ENCODE measurements at regions not wholly inside any gene's neighbourhood (a gene's known extent, or its start where the extent isn't known, plus 50 kb on each side); places are given as distances from the start of the nearest gene placed in this dataset.
A peak's percentile ranks its signal among the peaks of the same experiment; 100 is the strongest.

GRCh38 chr4:60020389-60020788, 1179.7 kb upstream of the ADGRL3 start:
- DNase-seq (ENCODE audit: low read depth): no peak

DNA sequence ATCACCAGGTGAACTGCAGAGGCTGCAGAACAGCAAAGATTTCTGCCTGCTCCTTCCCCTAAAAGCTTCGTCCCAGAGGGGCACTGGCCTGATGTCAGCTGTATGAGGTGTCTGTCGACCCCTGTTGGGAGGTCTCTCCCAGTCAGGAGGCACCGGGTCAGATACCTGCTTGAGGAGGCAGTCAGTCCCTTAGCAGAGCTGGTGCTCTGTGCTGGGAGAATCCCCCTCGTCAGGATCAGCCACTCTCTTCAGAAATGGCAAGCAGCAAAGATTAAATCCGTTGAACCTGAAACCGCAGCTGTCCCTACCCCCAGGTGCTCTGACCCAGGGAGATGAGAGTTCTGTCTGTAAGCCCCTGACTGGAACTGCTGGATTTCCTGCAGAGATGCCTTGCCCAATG, 1166.3 kb upstream of the ADGRL3 start:
- no peak for DNase-seq (ENCODE audit: low read depth)

- DNase-seq (ENCODE audit: low read depth): no peak
These were observed 1165.8 kb upstream of the ADGRL3 start for GRCh38 chr4:60034361-60034760.

GRCh38 chr4:60039908-60040307, 1160.2 kb upstream of the ADGRL3 start:
- DNase-seq (ENCODE audit: low read depth): no peak

DNA sequence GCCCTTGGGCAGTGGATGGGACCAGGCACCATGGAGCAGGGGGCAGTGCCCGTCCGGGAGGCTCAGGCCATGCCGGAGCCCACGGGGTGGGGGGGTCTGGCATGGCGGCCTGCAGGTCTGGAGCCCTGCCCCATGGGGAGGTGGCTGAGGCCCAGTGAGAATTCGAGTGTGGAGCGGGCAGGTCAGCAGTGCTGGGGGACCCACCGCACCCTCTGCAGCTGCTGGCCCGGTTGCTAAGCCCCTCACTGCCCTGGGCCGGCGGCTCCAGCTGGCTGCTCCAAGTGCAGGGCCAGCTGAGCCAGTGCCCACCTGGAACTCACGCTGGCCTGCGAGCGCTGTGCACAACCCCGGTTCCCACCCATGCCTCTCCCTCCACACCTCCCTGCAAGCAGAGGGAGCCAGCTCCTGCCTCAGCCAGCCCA, 1157.9 kb upstream of the ADGRL3 start:
- no peak for DNase-seq (ENCODE audit: low read depth)

DNA sequence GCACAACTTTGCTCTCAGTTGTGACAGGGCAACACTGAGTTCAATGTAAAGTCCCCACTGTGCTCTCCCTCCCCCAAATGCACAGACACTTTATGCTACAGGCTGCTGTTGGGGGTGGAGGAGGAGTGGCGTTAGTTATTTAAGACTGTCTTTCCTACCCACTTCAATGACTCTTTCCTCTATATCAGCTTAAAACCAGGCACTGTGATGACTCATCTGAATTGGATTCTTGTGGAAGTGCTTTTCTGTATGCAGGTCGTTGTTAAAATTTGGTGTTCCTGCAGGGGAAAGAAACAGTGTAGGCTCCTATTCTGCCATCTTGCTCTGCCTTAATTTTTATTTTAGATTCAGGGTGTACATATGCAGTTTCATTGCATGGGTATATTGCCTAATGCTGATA, 1157.2 kb upstream of the ADGRL3 start:
- no peak for DNase-seq (ENCODE audit: low read depth)

GRCh38 chr4:60078984-60079383, 1121.1 kb upstream of the ADGRL3 start:
- DNase-seq (ENCODE audit: low read depth): no peak

DNA sequence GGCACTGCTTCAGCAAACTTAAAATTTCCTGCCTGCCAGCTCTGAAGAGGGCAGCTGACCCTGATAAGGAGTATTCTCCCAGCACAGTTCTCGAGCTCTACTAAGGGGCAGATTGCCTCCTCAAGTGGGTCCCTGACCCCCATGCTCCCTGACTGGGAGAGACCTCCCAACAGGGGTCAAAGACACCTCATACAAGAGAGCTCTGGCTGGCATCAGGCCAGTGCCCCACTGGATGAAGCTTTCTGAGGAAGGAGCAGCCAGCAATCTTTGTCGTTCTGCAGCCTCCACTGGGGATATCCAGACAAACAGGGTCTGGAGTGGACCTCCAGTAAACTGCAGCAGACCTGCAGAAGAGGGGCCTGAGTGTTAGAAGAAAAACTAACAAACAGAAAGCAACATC, 1118.3 kb upstream of the ADGRL3 start:
- DNase-seq (ENCODE audit: low read depth): no peak

DNA sequence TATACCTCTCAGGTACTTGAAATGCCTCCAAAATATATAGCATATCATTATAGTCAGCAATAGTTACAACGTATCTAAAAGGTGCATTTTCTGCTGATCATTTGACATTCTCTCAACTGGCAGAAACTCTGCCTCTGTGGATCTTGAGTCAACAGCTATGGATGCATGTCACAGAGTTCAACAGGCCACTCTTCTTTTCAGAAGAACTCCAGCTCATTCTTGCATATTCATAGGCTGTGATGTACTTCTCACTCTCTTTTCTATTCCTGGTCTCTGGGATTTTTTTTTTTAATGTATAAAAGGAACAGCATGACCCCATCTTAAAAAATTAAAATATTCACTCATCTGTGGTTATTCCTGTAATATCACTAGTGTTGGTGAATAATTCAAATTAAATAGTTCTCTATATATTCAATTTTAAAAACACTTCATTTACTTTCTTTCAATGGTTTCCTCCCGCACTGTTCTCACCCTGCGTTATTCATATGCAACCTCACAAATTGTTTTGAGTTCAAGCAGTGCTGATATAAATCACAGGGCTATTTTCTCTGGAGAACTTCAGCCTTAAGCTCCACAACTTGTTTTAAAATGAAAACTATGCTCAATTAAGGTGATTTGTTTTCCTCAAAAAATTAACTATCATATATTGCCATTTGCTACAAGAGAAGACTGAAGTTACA, 1111.2 kb upstream of the ADGRL3 start:
- DNase-seq (ENCODE audit: low read depth): no peak

DNA sequence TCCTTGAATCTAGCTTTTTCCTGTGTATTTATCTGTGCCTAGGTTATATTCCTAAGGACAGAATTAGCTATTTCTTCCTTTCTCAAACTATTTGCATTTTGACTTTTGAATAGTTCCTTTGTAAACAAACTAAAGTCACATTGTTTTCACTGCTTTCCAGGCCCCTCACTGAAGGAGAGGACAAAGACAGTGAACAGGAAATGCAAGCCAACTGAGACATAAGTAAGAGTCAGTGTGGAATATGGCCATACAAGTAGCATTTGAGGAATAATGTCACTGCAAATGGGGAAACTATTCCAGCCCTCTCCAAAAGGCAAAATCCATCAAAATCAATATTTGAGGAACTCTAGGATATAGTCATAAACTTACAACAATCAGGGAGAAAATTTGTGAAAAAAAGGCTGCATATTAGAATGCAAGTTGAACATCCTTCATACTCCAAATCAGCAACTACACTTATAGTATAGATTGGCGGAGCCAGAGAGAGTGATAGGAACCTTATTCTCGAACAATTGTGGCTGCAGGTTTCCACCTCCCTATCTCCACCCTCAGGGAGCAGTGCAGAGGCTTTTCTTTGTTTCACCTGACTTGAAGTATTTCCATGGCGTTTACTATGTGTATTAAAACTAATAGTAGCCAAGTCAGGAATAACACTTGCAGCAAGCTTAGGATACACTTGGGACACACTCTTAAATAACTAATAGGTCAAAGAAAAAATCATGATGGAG, 1110.4 kb upstream of the ADGRL3 start:
- DNase-seq (ENCODE audit: low read depth): no peak

- DNase-seq (ENCODE audit: low read depth): no peak
These were observed 1103.5 kb upstream of the ADGRL3 start for GRCh38 chr4:60096676-60097075.

DNA sequence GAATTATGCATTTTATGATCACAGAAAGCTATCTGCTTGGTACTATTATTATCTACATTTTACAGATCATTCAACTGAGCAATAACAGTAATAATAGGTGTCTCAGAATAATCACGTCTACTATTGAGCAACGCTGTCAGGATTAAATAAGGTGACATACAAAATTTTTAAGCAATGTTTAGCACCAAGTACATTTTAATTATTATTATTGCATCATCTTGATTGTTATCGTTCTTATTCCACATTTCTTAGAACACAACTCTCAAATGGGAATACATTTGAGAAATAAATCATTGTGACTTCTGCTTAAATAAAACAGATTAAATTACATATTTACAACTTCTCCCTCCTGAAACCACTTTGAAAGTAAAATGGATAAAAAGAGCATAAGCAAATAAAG, 1083.5 kb upstream of the ADGRL3 start:
- DNase-seq (ENCODE audit: low read depth): no peak

GRCh38 chr4:60117726-60118323, 1082.3 kb upstream of the ADGRL3 start:
- DNase-seq (ENCODE audit: low read depth): no peak

- no peak for DNase-seq (ENCODE audit: low read depth)
These were observed 1077.3 kb upstream of the ADGRL3 start for GRCh38 chr4:60122820-60123219.

- no peak for DNase-seq (ENCODE audit: low read depth)
These were observed 1071.2 kb upstream of the ADGRL3 start for GRCh38 chr4:60128888-60129287.

- DNase-seq (ENCODE audit: low read depth): no peak
These were observed 1070.4 kb upstream of the ADGRL3 start for GRCh38 chr4:60129740-60130139.

GRCh38 chr4:60133375-60133774, 1066.8 kb upstream of the ADGRL3 start:
- peak; percentile 16 for DNase-seq (ENCODE audit: low read depth)

DNA sequence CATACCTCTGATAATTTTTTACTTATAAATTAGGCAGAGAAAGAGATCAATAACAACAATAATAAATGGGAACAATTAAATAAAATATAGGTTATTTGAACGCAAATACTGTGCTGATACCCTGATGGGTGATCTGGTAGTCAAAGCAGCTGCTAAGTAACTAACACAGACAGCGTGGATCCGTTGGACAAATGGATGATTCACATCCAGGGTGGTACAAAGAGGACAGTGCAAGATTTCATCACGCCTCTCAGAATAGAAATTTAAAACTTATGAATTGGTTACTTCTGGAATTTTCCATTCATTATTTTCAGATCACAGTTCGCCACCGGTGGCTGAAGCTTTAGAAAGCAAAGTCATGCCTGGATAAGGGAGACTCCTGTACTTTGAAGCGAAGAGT, 1066.0 kb upstream of the ADGRL3 start:
- peak; percentile 20 for DNase-seq (ENCODE audit: low read depth)

DNA sequence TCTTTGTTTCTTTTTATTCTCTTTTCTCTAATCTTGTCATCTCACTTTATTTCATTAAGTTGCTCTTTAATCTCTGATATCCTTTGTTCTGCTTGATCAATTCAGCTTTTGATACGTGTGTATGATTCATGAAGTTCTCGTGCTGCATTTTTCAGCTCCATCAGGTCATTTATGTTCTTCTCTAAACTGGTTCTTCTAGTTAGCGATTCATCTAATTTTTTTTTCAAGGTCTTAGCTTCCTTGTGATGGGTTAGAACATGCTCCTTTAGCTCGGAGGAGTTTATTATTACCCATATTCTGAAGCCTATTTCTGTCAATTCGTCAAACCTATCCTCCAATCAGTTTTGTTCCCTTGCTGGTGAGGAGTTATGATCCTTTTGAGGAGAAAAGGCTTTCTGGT, 1045.0 kb upstream of the ADGRL3 start:
- DNase-seq (ENCODE audit: low read depth): no peak

- no peak for DNase-seq (ENCODE audit: low read depth)
These were observed 1027.0 kb upstream of the ADGRL3 start for GRCh38 chr4:60173103-60173502.

GRCh38 chr4:60173718-60174117, 1026.4 kb upstream of the ADGRL3 start:
- no peak for DNase-seq (ENCODE audit: low read depth)

DNA sequence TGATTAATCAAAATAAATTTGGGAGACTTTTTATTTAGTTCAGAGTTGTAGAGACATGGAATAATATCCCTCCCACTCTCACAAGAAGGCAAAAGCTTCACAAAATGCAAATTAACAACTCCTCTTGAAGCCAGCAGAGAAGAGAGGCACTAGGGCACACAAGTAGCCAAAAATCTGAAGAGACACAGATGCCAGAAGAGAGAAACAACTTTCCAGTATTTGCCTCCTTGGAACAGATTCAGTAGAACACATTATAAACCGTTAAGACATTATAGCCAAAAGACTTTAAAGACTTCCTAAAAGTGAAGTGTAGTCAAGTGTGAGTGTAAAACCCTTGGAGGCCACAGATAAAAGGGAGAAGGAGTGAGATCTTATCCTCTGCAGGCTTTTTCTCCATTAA, 1024.9 kb upstream of the ADGRL3 start:
- no peak for DNase-seq (ENCODE audit: low read depth)

DNA sequence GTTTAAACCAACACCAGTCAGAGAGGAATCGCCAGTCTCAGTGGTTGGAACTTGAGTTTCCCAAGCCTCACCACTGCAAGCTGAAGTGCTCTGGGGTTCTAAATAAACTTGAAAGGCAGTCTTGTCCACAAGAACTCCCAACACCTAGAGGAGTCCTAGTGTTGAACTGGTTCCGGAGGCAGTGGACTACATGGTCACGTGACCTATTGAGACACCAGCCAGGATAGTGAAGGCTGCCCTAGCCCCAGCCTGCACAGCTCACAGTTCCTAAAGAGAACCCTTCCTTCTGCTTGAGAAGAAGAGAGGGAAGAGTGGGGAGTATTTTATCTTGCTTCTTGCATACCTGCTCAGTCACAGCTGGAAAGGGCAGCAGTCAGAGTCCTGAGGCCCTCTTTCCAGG, 1012.7 kb upstream of the ADGRL3 start:
- no peak for DNase-seq (ENCODE audit: low read depth)

DNA sequence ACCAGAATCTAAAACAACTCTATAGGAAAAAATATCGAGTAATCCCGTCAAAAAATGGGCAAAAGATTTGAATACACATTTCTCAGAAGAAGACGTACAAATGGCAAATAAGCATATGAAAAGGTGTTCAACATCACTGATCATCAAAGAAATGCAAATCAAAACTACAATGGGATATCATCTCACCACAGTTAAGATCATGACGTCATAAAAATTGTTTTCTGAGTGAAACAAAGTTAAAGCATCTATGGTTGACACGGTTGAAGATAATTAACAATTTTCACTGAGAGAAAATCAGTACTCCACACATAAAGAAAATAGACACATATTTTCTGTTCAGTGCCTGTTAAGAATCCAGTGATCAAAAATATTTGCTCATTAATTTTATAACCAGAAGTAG, 1010.8 kb upstream of the ADGRL3 start:
- DNase-seq (ENCODE audit: low read depth): no peak

All from fibroblast of the conjunctiva (primary cell).